ENCODE measurements at regions not wholly inside any gene's neighbourhood (a gene's known extent, or its start where the extent isn't known, plus 50 kb on each side); places are given as distances from the start of the nearest gene placed in this dataset.

DNA sequence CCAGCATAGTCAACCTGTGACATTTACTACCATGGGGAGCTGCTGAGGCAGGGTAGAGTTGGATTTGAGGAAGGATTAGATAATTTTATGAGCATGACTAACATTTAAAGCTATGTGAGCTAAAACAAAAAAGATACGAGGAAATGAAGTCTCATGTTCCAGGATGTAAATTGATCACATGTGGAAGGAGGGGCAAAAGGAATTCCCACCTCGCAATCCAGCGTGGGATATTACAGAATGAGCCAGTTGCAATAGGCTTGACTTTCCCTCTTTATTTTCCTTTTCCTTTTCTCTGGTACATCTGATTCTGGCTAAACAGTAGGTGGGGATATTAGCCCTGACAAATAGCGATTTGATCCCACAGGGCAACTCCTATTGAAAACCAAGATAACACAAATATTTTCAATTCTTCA is 214.9 kb upstream of the HMGA2 start:
- TF ChIP-seq, protein P1, sequence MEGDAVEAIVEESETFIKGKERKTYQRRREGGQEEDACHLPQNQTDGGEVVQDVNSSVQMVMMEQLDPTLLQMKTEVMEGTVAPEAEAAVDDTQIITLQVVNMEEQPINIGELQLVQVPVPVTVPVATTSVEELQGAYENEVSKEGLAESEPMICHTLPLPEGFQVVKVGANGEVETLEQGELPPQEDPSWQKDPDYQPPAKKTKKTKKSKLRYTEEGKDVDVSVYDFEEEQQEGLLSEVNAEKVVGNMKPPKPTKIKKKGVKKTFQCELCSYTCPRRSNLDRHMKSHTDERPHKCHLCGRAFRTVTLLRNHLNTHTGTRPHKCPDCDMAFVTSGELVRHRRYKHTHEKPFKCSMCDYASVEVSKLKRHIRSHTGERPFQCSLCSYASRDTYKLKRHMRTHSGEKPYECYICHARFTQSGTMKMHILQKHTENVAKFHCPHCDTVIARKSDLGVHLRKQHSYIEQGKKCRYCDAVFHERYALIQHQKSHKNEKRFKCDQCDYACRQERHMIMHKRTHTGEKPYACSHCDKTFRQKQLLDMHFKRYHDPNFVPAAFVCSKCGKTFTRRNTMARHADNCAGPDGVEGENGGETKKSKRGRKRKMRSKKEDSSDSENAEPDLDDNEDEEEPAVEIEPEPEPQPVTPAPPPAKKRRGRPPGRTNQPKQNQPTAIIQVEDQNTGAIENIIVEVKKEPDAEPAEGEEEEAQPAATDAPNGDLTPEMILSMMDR (IDR thresholded peaks at IDR 0.05) = no peak
- TF ChIP-seq POLR2A (IDR thresholded peaks at IDR 0.05) = no peak

Measured in uterus (tissue), 2 donors.